ENCODE measurements at regions not wholly inside any gene's neighbourhood (a gene's known extent, or its start where the extent isn't known, plus 50 kb on each side); places are given as distances from the start of the nearest gene placed in this dataset.

DNA sequence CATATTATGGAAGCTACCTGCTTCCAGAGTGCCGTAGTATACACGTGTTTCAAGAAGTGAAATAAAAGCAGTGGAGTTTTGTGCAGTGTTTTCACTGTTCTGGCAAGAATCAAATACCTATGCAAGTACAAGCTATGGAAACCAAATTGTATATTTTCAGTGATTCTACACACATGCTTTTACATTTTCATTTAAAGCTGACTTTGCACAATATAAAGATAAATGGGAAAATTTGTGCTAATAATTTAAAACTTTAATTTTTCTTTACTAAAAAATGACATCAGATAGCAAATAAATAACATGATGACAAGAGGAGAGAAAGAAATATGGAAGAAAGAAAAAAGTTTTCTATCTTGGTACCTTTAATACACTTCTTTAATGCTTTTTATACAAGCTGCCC lies 393.7 kb upstream of the NPVF start:
- intact Hi-C loops (cut with DNase I), result no loop called here
- H3K9me3 ChIP-seq (ENCODE audit: control insufficient read depth, low read length), result no peaks in the 10 kb centered on the region

DNA sequence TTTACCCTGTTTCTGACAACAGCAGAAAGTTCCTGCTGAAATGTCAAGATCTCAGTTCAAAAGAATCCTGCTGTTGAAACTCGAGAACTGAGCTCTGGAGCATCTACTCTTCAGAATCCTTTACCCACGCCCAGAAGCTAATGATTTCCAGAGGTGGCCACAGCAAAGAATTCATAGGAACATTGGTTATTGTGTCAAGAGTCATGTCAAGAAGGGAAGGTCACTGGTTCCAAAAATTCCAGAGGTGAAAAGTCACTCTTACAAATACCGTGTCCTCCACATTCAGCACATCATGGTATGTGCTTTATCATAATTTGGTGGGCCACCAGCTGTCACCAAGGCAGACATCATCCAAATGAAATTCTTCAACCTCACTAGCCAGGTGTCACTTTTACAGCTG lies 394.4 kb upstream of the NPVF start:
- Histone ChIP-seq H3K27ac (ENCODE audit: low read length) (no peak overlapping the region), H3K9me3 (ENCODE audit: control insufficient read depth, low read length) (no peaks in the 10 kb centered on the region), H3K27me3 (ENCODE audit: control insufficient read depth, insufficient read depth) (no peaks in the 10 kb centered on the region), H3K4me1 (ENCODE audit: control insufficient read depth, insufficient read depth, low read length) (peaks cover 6% of the 10 kb centered on the region), H3K4me3 (ENCODE audit: low read length) (no peak overlapping the region)
- WGBS, result 52% methylated on average over 3 of the region's 3 CpGs
- ATAC-seq (no peak), DNase-seq (no peak)
- intact Hi-C loops (cut with DNase I), result no loop called here

More for the DNA sequence above, 393.7 kb upstream of the NPVF start:
- Histone ChIP-seq H3K27ac (ENCODE audit: low read length) (no peak overlapping the region), H3K27me3 (ENCODE audit: control insufficient read depth, insufficient read depth) (no peaks in the 10 kb centered on the region), H3K4me3 (ENCODE audit: low read length) (no peak overlapping the region), H3K4me1 (ENCODE audit: control insufficient read depth, insufficient read depth, low read length) (peaks cover 6% of the 10 kb centered on the region)
- WGBS, result 90% methylated on average over 2 of the region's 2 CpGs
- ATAC-seq, result no peak
- DNase-seq, result no peak

DNA sequence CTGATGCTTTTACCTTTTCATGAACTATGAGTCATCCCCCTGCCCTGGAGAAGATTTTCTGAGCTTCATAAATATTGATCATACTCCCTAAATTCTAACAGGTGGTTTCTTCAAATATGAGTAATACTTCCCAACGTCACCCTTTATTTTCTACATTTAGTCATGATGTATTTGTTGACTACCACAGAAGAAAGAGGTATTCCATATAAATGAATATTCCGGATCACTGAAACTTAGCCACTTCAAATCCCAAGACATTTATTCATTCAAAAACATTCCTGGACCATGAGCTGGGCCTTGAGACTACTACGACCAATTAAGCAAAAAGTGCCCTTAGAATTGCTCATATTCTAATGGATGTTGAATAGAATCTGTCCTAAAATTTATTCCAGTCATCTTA lies 395.8 kb upstream of the NPVF start:
- no peak for ATAC-seq
- no peak for DNase-seq
- 79% methylated on average over 3 of the region's 3 CpGs for WGBS
- intact Hi-C loops (cut with DNase I), result no loop called here
- H3K27me3 ChIP-seq (ENCODE audit: control insufficient read depth, insufficient read depth), result no peaks in the 10 kb centered on the region
- no peaks in the 10 kb centered on the region for H3K9me3 ChIP-seq (ENCODE audit: control insufficient read depth, low read length)
- H3K4me1 ChIP-seq (ENCODE audit: control insufficient read depth, insufficient read depth, low read length), result peaks cover 6% of the 10 kb centered on the region
- H3K4me3 ChIP-seq (ENCODE audit: low read length), result no peak overlapping the region
- H3K27ac ChIP-seq (ENCODE audit: low read length), result no peak overlapping the region

DNA sequence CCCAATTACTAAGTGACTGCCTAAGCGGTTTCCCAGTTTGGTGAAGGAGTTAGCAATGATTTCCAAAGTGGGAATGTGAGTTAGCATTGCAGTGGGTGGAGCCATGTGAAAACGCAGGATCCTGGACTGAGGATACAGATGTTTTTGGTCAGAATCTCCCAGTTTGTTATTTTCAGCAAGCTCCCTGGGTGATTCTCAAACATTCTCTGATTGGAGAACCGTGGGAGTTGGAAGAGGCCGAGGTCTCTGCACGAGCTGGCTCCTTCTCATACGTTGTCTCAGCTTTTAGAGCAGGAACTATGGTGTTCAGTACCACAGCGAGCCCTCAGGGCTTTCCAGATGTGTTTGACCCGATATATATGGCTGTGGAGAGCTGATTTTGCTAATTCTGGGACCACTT lies 396.5 kb upstream of the NPVF start:
- no peaks in the 10 kb centered on the region for H3K9me3 ChIP-seq (ENCODE audit: control insufficient read depth, low read length)
- DNase-seq, result peak; percentile 59 to 84 (median 79)
- ATAC-seq, result peak; percentile 88 to 89
- H3K4me3 ChIP-seq (ENCODE audit: low read length), result no peak overlapping the region
- peak overlapping the region; percentile 83 for H3K27ac ChIP-seq (ENCODE audit: low read length)
- H3K4me1 ChIP-seq (ENCODE audit: control insufficient read depth, insufficient read depth, low read length), result peaks cover 6% of the 10 kb centered on the region
- H3K27me3 ChIP-seq (ENCODE audit: control insufficient read depth, insufficient read depth), result no peaks in the 10 kb centered on the region
- 52% methylated on average over 8 of the region's 8 CpGs for WGBS
- intact Hi-C loops (cut with DNase I), result no loop called here

- DNase-seq, result no peak
- H3K9me3 ChIP-seq (ENCODE audit: control insufficient read depth, low read length), result no peaks in the 10 kb centered on the region
- H3K27me3 ChIP-seq (ENCODE audit: control insufficient read depth, insufficient read depth), result no peaks in the 10 kb centered on the region
- no peak overlapping the region for H3K4me3 ChIP-seq (ENCODE audit: low read length)
- 52% methylated on average over 5 of the region's 5 CpGs for WGBS
- intact Hi-C loops (cut with DNase I), result no loop called here
- H3K4me1 ChIP-seq (ENCODE audit: control insufficient read depth, insufficient read depth, low read length), result peaks cover 6% of the 10 kb centered on the region
- ATAC-seq, result no peak
- peak overlapping the region; percentile 80 for H3K27ac ChIP-seq (ENCODE audit: low read length)
These were observed 397.2 kb upstream of the NPVF start for GRCh38 chr7:25625306-25625992.

DNA sequence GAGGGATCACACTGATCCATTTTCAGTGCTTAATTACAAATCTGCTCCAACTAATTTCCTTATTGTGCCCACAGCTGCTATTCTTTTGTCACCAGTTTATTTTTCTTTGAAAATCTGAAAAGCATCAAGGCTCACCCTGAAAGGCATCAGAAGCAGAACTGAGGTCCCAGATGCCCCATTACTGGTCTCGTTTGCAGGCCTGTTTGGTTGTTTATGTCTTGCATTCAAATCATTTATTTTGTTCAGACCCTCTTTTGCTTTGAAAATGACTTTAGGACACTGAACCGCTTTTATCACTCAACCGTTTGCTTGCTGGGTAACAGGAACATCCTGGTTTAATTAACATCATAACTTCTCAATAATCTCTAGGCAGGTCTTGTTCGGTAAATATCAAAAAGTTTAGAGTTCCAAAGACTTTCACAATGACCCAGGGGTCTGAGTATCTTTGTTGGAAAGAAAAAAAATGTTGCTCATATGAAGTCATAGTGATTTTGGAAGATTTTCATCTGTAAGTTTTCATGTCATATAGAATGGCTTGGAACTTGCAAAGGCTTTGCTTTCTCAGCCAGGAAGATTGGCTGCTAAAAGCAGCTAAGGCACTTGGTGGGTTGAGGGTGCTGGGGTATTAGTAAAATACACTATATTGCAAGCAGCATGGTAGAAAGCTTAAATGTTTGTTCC lies 398.3 kb upstream of the NPVF start:
- WGBS, result 54% methylated on average over 4 of the region's 4 CpGs
- intact Hi-C loops (cut with DNase I), result no loop called here
- Histone ChIP-seq H3K27ac (ENCODE audit: low read length) (no peak overlapping the region), H3K27me3 (ENCODE audit: control insufficient read depth, insufficient read depth) (no peaks in the 10 kb centered on the region), H3K4me1 (ENCODE audit: control insufficient read depth, insufficient read depth, low read length) (peaks cover 6% of the 10 kb centered on the region), H3K4me3 (ENCODE audit: low read length) (no peak overlapping the region), H3K9me3 (ENCODE audit: control insufficient read depth, low read length) (no peaks in the 10 kb centered on the region)
- ATAC-seq (no peak), DNase-seq (no peak)

DNA sequence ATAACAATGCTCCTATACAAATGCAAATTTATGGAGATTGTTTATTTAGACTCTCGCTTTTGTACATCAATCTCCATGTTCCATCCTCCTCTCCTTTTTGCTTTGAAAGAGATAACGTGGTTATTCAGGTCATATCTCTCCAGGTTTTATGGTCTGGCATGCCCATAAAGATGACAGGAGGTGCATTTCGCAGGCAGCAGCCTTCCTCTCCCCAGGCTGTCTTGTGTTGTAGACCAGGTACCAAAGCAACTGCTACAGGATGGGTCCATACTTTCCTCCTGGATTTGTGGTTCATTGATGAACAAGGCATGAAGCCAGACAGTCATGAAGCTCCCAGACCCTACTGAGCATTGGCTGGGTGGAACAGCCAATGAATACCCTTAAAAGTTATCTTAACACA lies 400.2 kb upstream of the NPVF start:
- DNase-seq (no peak), ATAC-seq (no peak)
- intact Hi-C loops (cut with DNase I), result no loop called here
- Histone ChIP-seq H3K27ac (ENCODE audit: low read length) (no peak overlapping the region), H3K4me1 (ENCODE audit: control insufficient read depth, insufficient read depth, low read length) (peaks cover 6% of the 10 kb centered on the region), H3K4me3 (ENCODE audit: low read length) (no peak overlapping the region), H3K27me3 (ENCODE audit: control insufficient read depth, insufficient read depth) (no peaks in the 10 kb centered on the region), H3K9me3 (ENCODE audit: control insufficient read depth, low read length) (no peaks in the 10 kb centered on the region)
- WGBS, result 67% methylated on average over 3 of the region's 3 CpGs

GRCh38 chr7:25632616-25633015 lies 404.3 kb upstream of the NPVF start:
- WGBS, result 61% methylated on average over 5 of the region's 5 CpGs
- no peaks in the 10 kb centered on the region for H3K27me3 ChIP-seq (ENCODE audit: control insufficient read depth, insufficient read depth)
- no peak for DNase-seq
- no peak overlapping the region for H3K27ac ChIP-seq (ENCODE audit: low read length)
- intact Hi-C loops (cut with DNase I), result no loop called here
- no peak for ATAC-seq
- no peaks in the 10 kb centered on the region for H3K9me3 ChIP-seq (ENCODE audit: control insufficient read depth, low read length)
- H3K4me1 ChIP-seq (ENCODE audit: control insufficient read depth, insufficient read depth, low read length), result peaks cover 9% of the 10 kb centered on the region
- H3K4me3 ChIP-seq (ENCODE audit: low read length), result no peak overlapping the region

DNA sequence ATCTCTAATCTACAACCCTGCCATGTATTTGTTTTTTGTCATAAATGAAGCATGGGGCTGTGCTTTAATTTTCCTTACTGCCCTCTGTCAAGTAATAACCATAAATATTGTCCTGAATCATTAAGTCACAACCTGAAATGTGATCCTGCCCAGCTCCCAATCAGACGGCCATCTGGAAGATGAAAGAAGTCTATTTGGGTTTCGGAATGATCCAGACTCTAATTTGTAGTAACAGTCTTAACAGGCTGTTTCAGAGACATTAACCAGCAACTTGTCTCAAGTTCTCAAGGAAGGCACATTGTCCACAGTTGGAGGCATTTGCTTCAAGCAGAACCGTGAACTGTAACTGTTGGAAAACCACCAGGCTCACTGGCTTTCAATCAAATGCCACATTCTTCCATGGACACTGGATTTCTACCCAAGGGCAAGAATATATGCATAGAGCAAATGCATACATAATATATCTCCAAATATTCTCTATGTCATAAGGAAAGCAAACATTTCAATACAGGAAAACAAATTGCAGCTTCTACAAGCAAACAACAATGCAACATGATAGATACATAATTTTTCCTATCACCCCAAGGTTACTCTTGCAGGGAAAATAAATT lies 405.2 kb upstream of the NPVF start:
- intact Hi-C loops (cut with DNase I), result no loop called here
- H3K4me1 ChIP-seq (ENCODE audit: control insufficient read depth, insufficient read depth, low read length), result peaks cover 9% of the 10 kb centered on the region
- WGBS, result 70% methylated on average over 3 of the region's 3 CpGs
- DNase-seq, result no peak
- no peak for ATAC-seq
- H3K4me3 ChIP-seq (ENCODE audit: low read length), result no peak overlapping the region
- H3K27ac ChIP-seq (ENCODE audit: low read length), result no peak overlapping the region
- H3K27me3 ChIP-seq (ENCODE audit: control insufficient read depth, insufficient read depth), result no peaks in the 10 kb centered on the region
- no peaks in the 10 kb centered on the region for H3K9me3 ChIP-seq (ENCODE audit: control insufficient read depth, low read length)

DNA sequence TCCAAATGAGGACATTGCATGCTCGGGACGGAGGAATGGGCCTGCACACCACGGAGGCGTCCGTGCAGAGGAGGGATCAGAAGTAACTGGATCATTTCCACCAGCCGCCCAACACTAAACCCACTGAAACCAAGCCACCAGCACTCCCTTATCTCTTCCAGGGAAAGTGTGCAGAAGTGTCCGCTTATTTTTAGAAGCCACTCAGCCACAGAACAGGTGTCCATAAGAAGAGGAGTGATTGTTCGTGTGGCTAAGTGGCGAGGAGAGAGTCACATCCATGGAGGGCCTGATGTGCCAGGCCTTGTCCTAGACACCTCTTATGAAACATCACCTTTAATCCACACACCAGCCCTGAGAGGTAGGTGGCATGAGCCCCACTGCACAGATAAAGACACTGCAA lies 407.9 kb upstream of the NPVF start:
- Histone ChIP-seq H3K9me3 (ENCODE audit: control insufficient read depth, low read length) (no peaks in the 10 kb centered on the region), H3K27me3 (ENCODE audit: control insufficient read depth, insufficient read depth) (no peaks in the 10 kb centered on the region), H3K27ac (ENCODE audit: low read length) (peak overlapping the region; percentile 55), H3K4me1 (ENCODE audit: control insufficient read depth, insufficient read depth, low read length) (peaks cover 9% of the 10 kb centered on the region), H3K4me3 (ENCODE audit: low read length) (no peak overlapping the region)
- intact Hi-C loops (cut with DNase I), result no loop called here
- DNase-seq, result peak in 1 of 3 donors; percentile 52
- 76% methylated on average over 9 of the region's 9 CpGs for WGBS
- ATAC-seq, result peak; percentile 66 to 73

DNA sequence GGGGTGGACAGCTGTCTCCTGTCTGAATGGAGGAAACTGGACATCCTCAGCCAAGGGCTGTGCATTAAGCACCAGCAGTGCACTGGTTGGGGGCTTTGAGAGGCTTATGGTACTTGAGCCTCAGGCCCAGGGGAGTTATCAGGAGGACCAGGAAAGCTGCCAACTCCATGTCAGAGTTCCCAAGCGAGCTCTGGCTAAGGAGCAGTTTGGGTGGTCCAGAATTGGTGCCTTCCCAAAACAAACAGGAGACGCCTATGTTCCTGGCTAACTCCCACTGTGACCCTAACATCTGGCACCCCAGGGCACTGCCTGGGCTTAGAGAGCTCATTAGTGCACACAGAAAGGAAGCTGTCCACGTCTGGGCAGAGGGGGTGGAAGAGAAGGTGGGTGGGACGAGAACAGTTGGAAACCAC lies 408.6 kb upstream of the NPVF start:
- DNase-seq (peak; percentile 53 to 88 (median 84)), ATAC-seq (peak; percentile 82 to 87)
- Histone ChIP-seq H3K9me3 (ENCODE audit: control insufficient read depth, low read length) (no peaks in the 10 kb centered on the region), H3K27ac (ENCODE audit: low read length) (peak overlapping the region; percentile 55), H3K4me3 (ENCODE audit: low read length) (no peak overlapping the region), H3K4me1 (ENCODE audit: control insufficient read depth, insufficient read depth, low read length) (peaks cover 9% of the 10 kb centered on the region), H3K27me3 (ENCODE audit: control insufficient read depth, insufficient read depth) (no peaks in the 10 kb centered on the region)
- intact Hi-C loops (cut with DNase I), result no loop called here
- WGBS, result 15% methylated on average over 4 of the region's 4 CpGs

Data from right cardiac atrium (tissue), 5 donors.